ENCODE measurements at regions not wholly inside any gene's neighbourhood (a gene's known extent, or its start where the extent isn't known, plus 50 kb on each side); places are given as distances from the start of the nearest gene placed in this dataset.

DNA sequence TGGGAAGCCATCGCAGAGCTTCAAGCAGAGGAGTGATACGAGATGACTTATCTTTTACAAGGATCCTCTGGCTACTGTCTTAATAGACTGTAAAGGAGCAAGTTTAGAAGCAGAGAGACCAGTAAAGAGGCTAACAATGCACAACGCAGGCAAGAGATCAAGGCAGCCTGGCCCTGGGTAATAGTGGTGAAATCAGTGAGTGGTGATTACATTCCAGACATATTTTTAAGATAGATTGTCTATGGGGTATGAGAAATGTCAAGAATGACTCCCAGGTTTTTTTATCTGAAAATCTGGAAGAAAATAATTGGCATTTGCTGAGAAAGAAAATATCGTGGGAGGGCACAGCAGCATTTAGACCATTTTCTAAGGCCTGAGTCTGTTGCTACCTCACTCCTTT lies 213.6 kb upstream of the HTR1E start:
- TF ChIP-seq, protein P1, sequence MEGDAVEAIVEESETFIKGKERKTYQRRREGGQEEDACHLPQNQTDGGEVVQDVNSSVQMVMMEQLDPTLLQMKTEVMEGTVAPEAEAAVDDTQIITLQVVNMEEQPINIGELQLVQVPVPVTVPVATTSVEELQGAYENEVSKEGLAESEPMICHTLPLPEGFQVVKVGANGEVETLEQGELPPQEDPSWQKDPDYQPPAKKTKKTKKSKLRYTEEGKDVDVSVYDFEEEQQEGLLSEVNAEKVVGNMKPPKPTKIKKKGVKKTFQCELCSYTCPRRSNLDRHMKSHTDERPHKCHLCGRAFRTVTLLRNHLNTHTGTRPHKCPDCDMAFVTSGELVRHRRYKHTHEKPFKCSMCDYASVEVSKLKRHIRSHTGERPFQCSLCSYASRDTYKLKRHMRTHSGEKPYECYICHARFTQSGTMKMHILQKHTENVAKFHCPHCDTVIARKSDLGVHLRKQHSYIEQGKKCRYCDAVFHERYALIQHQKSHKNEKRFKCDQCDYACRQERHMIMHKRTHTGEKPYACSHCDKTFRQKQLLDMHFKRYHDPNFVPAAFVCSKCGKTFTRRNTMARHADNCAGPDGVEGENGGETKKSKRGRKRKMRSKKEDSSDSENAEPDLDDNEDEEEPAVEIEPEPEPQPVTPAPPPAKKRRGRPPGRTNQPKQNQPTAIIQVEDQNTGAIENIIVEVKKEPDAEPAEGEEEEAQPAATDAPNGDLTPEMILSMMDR (conservative IDR thresholded peaks at IDR 0.05; ENCODE audit: low read depth, low read length): no peak
- TF ChIP-seq EZH2 (IDR thresholded peaks at IDR 0.05; ENCODE audit: low read length, unreplicated experiment) (no peak), EZH2phosphoT487 (IDR thresholded peaks at IDR 0.05; ENCODE audit: borderline replicate concordance, low read length) (no peak)

Data from PC-3 (cell line).